CD4-positive, alpha-beta memory T cell (primary cell): ENCODE measurements at regions not wholly inside any gene's neighbourhood (a gene's known extent, or its start where the extent isn't known, plus 50 kb on each side); places are given as distances from the start of the nearest gene placed in this dataset.

Source experiments
- CTCF ChIA-PET: fragments of 350-600 bp; sonication (Branson Sonifier 250); formaldehyde crosslinking; loops from one replicate; lab custom pipeline; 2021; ENCODE audit warnings: inconsistent platforms; ENCODE audit not compliant: partially characterized antibody; lab: Charles Lee
- POLR2A ChIA-PET: fragments of 350-600 bp; sonication (Branson Sonifier 250); formaldehyde crosslinking; loops from one replicate; lab custom pipeline; 2021; ENCODE audit not compliant: partially characterized antibody; lab: Charles Lee
- DNase-seq, 5 donors: peaks; one replicate each; pipeline versions ENCODE4 v3.0.0 to v3.0.0-alpha.2; 2020 to 2022; ENCODE audit warnings: mixed read lengths in 1 of 5
- H3K27ac ChIP-seq: one replicate; pipeline ENCODE4 v1.7.0; 2013; ENCODE audit warnings: low read depth, low read length
- H3K27me3 ChIP-seq: 2 replicates; pipeline ENCODE4 v1.7.0; 2013; ENCODE audit warnings: mild to moderate bottlenecking, low read length, moderate library complexity; ENCODE audit not compliant: insufficient read depth
- H3K36me3 ChIP-seq: 2 replicates; pipeline ENCODE4 v1.7.0; 2013; ENCODE audit warnings: mild to moderate bottlenecking, low read length, moderate library complexity; ENCODE audit not compliant: insufficient read depth
- H3K4me1 ChIP-seq: 2 replicates; pipeline ENCODE4 v1.7.0; 2013; ENCODE audit warnings: mild to moderate bottlenecking, low read length, moderate library complexity; ENCODE audit not compliant: insufficient read depth
- H3K4me3 ChIP-seq, 2 donors: one replicate each; pipeline ENCODE4 v1.7.0; 2013; ENCODE audit warnings: low read length in 2 of 2, mild to moderate bottlenecking in 1 of 2
- H3K9me3 ChIP-seq, 2 donors: one replicate each; pipeline ENCODE4 v1.7.0; 2013; ENCODE audit warnings: low read length in 2 of 2, control low read depth in 1 of 2; ENCODE audit not compliant: control insufficient read depth in 1 of 2
- H3K27ac Mint-ChIP-seq, 7 donors: one replicate each; pipeline ENCODE4 v1.8.0; 2020 to 2021; ENCODE audit warnings: mixed read lengths in 7 of 7, mild to moderate bottlenecking in 6 of 7, inconsistent platforms in 3 of 7, moderate library complexity in 3 of 7
- H3K27me3 Mint-ChIP-seq, 2 donors: one replicate each; pipeline ENCODE4 v1.8.0; 2020 to 2021; ENCODE audit warnings: mixed read lengths in 2 of 2
- H3K36me3 Mint-ChIP-seq, 2 donors: one replicate each; pipeline ENCODE4 v1.8.0; 2020 to 2021; ENCODE audit warnings: mixed read lengths in 2 of 2, inconsistent platforms in 1 of 2, mild to moderate bottlenecking in 1 of 2
- H3K4me1 Mint-ChIP-seq, 4 donors: one replicate each; pipeline ENCODE4 v1.8.0; 2020 to 2021; ENCODE audit warnings: mixed read lengths in 4 of 4, mild to moderate bottlenecking in 1 of 4
- H3K4me3 Mint-ChIP-seq, 8 donors: one replicate each; pipeline ENCODE4 v1.8.0; 2020 to 2021; ENCODE audit warnings: mixed read lengths in 8 of 8, mild to moderate bottlenecking in 7 of 8, moderate library complexity in 6 of 8, inconsistent platforms in 3 of 8
- H3K9me3 Mint-ChIP-seq, 8 donors: one replicate each; pipeline ENCODE4 v1.8.0; 2020 to 2021; ENCODE audit warnings: mixed read lengths in 8 of 8, mild to moderate bottlenecking in 5 of 8, inconsistent platforms in 3 of 8, moderate library complexity in 1 of 8
- intact Hi-C: fragments of 100-400 bp; cut with micrococcal nuclease; formaldehyde crosslinking; loops from one replicate; pipeline ENCODE4 v1.15.1; 2023

GRCh38 chr1:91166106-91166712 lies 144.4 kb upstream of the ZNF644 start:
- no peak overlapping the region for H3K27ac ChIP-seq
- no peaks in the 10 kb centered on the region for H3K9me3 ChIP-seq
- Mint-ChIP-seq H3K4me1 (peaks cover 0 to 12% (median 1%) of the 10 kb centered on the region in 4 donors), H3K4me3 (no peak overlapping the region), H3K36me3 (no peaks in the 10 kb centered on the region), H3K9me3 (no peaks in the 10 kb centered on the region), H3K27me3 (no peaks in the 10 kb centered on the region), H3K27ac (no peak overlapping the region)
- no peaks in the 10 kb centered on the region for H3K27me3 ChIP-seq
- H3K4me1 ChIP-seq, result no peaks in the 10 kb centered on the region
- intact Hi-C loops, result loop anchor here (5.0 to 10.0 kb wide), 4 partner anchors 116 to 1456 kb away; no protein-coding TSS in a partner anchor
- POLR2A ChIA-PET, result interaction anchor here (0.6 kb wide), 1 partner anchor 18 kb away, joined by 3 read pairs; no protein-coding TSS in a partner anchor
- CTCF ChIA-PET, result interaction anchor here (0.6 to 5.0 kb wide), 37 partner anchors 7 to 1583 kb away, joined by 3 to 47 read pairs (median 5); partner anchors contain the start of gene ZNF644
- no peaks in the 10 kb centered on the region for H3K36me3 ChIP-seq
- peak in 4 of 5 donors; percentile 9 to 23 (median 17) for DNase-seq
- no peak overlapping the region for H3K4me3 ChIP-seq

- no peaks in the 10 kb centered on the region for H3K36me3 Mint-ChIP-seq
- Histone ChIP-seq H3K4me1 (no peaks in the 10 kb centered on the region), H3K4me3 (no peak overlapping the region), H3K27me3 (no peaks in the 10 kb centered on the region), H3K9me3 (no peaks in the 10 kb centered on the region), H3K36me3 (no peaks in the 10 kb centered on the region), H3K27ac (no peak overlapping the region)
- no peaks in the 10 kb centered on the region for H3K9me3 Mint-ChIP-seq
- intact Hi-C loops, result loop anchor here (5.0 to 10.0 kb wide), 4 partner anchors 117 to 1457 kb away; no protein-coding TSS in a partner anchor
- CTCF ChIA-PET, result interaction anchor here (0.7 to 5.0 kb wide), 29 partner anchors 8 to 1119 kb away, joined by 3 to 47 read pairs (median 5); partner anchors contain the start of gene ZNF644
- no peaks in the 10 kb centered on the region for H3K27me3 Mint-ChIP-seq
- peak overlapping the region in 1 of 7 donors; percentile 51 for H3K27ac Mint-ChIP-seq
- POLR2A ChIA-PET, result interaction anchor here (0.6 kb wide), 1 partner anchor 229 kb away, joined by 3 read pairs; no protein-coding TSS in a partner anchor
- peak; percentile 29 to 49 (median 43) for DNase-seq
- no peak overlapping the region for H3K4me3 Mint-ChIP-seq
- peaks cover 0 to 12% (median 1%) of the 10 kb centered on the region in 4 donors for H3K4me1 Mint-ChIP-seq
Measured at GRCh38 chr1:91165033-91165654, 143.3 kb upstream of the ZNF644 start.

GRCh38 chr1:91162613-91163012 lies 140.8 kb upstream of the ZNF644 start:
- Histone ChIP-seq H3K9me3 (no peaks in the 10 kb centered on the region), H3K4me1 (no peaks in the 10 kb centered on the region), H3K36me3 (no peaks in the 10 kb centered on the region), H3K27ac (no peak overlapping the region), H3K4me3 (no peak overlapping the region), H3K27me3 (no peaks in the 10 kb centered on the region)
- Mint-ChIP-seq H3K4me3 (no peak overlapping the region), H3K9me3 (no peaks in the 10 kb centered on the region), H3K4me1 (peaks cover 0 to 12% (median 1%) of the 10 kb centered on the region in 4 donors), H3K27me3 (no peaks in the 10 kb centered on the region), H3K27ac (no peak overlapping the region), H3K36me3 (no peaks in the 10 kb centered on the region)
- ChIA-PET CTCF (no interaction called here), POLR2A (no interaction called here)
- DNase-seq, result no peak
- intact Hi-C loops, result loop anchor here (10.0 kb wide), 1 partner anchor 1118 kb away; no protein-coding TSS in a partner anchor

- no peak for DNase-seq
- H3K27me3 ChIP-seq, result no peaks in the 10 kb centered on the region
- intact Hi-C loops, result loop anchor here (10.0 kb wide), 1 partner anchor 1117 kb away; no protein-coding TSS in a partner anchor
- Mint-ChIP-seq H3K4me1 (peaks cover 0 to 12% (median 1%) of the 10 kb centered on the region in 4 donors), H3K4me3 (no peak overlapping the region), H3K36me3 (no peaks in the 10 kb centered on the region), H3K27me3 (no peaks in the 10 kb centered on the region), H3K9me3 (no peaks in the 10 kb centered on the region), H3K27ac (peak overlapping the region in 1 of 7 donors; percentile 38)
- no peak overlapping the region for H3K27ac ChIP-seq
- H3K4me3 ChIP-seq, result no peak overlapping the region
- ChIA-PET POLR2A (no interaction called here), CTCF (interaction anchor here (0.9 to 1.3 kb wide), 2 partner anchors 10 to 11 kb away, joined by 3 to 4 read pairs; no protein-coding TSS in a partner anchor)
- no peaks in the 10 kb centered on the region for H3K9me3 ChIP-seq
- H3K4me1 ChIP-seq, result no peaks in the 10 kb centered on the region
- no peaks in the 10 kb centered on the region for H3K36me3 ChIP-seq
Measured at GRCh38 chr1:91161749-91162148, 139.9 kb upstream of the ZNF644 start.

GRCh38 chr1:91161166-91161565 lies 139.3 kb upstream of the ZNF644 start:
- no peaks in the 10 kb centered on the region for H3K36me3 Mint-ChIP-seq
- intact Hi-C loops, result loop anchor here (10.0 kb wide), 1 partner anchor 1116 kb away; no protein-coding TSS in a partner anchor
- CTCF ChIA-PET, result interaction anchor here (0.9 to 1.3 kb wide), 2 partner anchors 10 to 12 kb away, joined by 3 to 4 read pairs; no protein-coding TSS in a partner anchor
- Histone ChIP-seq H3K27ac (no peak overlapping the region), H3K4me1 (no peaks in the 10 kb centered on the region), H3K4me3 (no peak overlapping the region), H3K27me3 (no peaks in the 10 kb centered on the region), H3K9me3 (no peaks in the 10 kb centered on the region), H3K36me3 (no peaks in the 10 kb centered on the region)
- POLR2A ChIA-PET, result no interaction called here
- no peaks in the 10 kb centered on the region for H3K27me3 Mint-ChIP-seq
- H3K27ac Mint-ChIP-seq, result peak overlapping the region in 1 of 7 donors; percentile 12
- no peaks in the 10 kb centered on the region for H3K9me3 Mint-ChIP-seq
- no peak overlapping the region for H3K4me3 Mint-ChIP-seq
- DNase-seq, result no peak
- peaks cover 0 to 12% (median 1%) of the 10 kb centered on the region in 4 donors for H3K4me1 Mint-ChIP-seq

- POLR2A ChIA-PET, result no interaction called here
- Histone ChIP-seq H3K27me3 (no peaks in the 10 kb centered on the region), H3K9me3 (no peaks in the 10 kb centered on the region), H3K4me3 (no peak overlapping the region), H3K4me1 (no peaks in the 10 kb centered on the region), H3K36me3 (no peaks in the 10 kb centered on the region), H3K27ac (no peak overlapping the region)
- H3K4me1 Mint-ChIP-seq, result peaks cover 0 to 10% (median 1%) of the 10 kb centered on the region in 4 donors
- no peaks in the 10 kb centered on the region for H3K9me3 Mint-ChIP-seq
- no peak for DNase-seq
- no peak overlapping the region for H3K27ac Mint-ChIP-seq
- intact Hi-C loops, result loop anchor here (10.0 kb wide), 1 partner anchor 1116 kb away; no protein-coding TSS in a partner anchor
- CTCF ChIA-PET, result interaction anchor here (0.8 to 1.3 kb wide), 2 partner anchors 12 to 223 kb away, joined by 3 to 4 read pairs; no protein-coding TSS in a partner anchor
- no peaks in the 10 kb centered on the region for H3K36me3 Mint-ChIP-seq
- no peaks in the 10 kb centered on the region for H3K27me3 Mint-ChIP-seq
- no peak overlapping the region for H3K4me3 Mint-ChIP-seq
Measured at GRCh38 chr1:91160363-91161075, 138.7 kb upstream of the ZNF644 start.
